HG03097 (cell line): ENCODE measurements at regions not wholly inside any gene's neighbourhood (a gene's known extent, or its start where the extent isn't known, plus 50 kb on each side); places are given as distances from the start of the nearest gene placed in this dataset.

Experiments used
- ATAC-seq: cut with Tn5 transposase; IDR thresholded peaks from one replicate; pipeline ENCODE4 v1.9.1; 2021; ENCODE audit not compliant: unreplicated experiment, low FRiP score

DNA sequence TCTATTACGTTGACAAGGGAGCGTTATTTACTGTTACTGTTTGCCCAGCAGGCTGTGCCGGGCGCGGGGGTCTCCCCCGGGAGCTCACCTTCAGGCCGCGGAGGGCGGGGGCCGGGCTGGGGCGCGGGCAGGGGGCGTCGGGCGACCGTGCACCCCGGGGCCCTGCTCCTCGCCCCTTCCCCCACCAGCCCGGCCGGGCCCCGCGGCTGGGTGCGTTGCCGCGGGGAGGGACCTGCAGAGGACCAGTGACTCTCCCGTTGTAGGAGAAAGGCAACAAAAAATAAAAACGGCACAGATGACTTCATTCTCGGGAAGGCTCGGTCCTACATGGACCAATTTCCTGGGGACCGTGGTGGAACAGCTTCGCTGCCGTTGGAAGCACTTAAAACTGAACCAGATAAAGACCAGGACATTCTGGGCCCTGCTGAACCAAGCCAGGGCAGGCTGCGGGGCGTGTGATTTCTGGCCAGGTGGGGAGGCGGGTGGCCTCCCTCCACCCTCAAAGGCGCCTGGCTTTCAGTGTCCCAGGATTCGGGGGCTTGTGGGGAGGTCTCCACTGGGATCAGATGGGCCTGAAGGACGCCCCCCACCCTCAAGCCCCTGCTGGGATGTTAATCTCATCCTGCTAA is 57.4 kb downstream of the IGLL1 start:
- no peak for ATAC-seq

DNA sequence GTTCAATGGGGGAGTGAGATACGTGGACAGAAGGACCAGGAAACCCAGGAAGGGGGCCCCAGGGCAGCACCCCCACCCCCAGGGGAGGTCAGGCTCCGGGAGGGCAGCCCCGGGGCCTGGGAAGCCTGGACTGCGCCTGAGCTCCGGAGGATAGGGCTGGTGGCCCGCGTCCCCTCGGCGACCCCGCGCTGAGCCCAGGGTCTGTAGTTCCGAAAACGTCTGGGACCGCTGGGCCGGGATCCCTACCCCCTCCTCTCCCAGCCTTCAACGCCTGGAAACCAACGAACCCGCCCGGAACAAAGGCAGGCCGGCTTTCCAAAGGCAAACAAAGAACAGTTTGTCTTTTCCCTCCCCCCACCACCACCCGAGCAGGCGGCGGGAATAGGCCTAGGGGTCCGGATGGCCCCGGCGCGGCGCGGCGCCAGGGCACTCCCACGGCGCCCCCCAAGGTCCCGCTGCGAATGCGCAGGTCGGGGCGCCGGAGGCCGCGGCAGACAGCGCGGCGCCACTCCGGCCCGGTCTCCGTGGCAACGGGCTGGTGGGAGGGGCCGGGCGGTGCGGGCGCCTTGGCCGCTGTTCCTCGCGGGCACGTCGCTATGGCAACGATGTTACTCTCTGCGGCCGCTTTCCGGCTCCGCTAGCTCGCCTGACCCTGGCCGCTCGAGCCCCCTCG is 58.5 kb downstream of the IGLL1 start:
- no peak for ATAC-seq

- no peak for ATAC-seq
Observed at GRCh38 chr22:23520863-23521440, 59.1 kb downstream of the IGLL1 start.

DNA sequence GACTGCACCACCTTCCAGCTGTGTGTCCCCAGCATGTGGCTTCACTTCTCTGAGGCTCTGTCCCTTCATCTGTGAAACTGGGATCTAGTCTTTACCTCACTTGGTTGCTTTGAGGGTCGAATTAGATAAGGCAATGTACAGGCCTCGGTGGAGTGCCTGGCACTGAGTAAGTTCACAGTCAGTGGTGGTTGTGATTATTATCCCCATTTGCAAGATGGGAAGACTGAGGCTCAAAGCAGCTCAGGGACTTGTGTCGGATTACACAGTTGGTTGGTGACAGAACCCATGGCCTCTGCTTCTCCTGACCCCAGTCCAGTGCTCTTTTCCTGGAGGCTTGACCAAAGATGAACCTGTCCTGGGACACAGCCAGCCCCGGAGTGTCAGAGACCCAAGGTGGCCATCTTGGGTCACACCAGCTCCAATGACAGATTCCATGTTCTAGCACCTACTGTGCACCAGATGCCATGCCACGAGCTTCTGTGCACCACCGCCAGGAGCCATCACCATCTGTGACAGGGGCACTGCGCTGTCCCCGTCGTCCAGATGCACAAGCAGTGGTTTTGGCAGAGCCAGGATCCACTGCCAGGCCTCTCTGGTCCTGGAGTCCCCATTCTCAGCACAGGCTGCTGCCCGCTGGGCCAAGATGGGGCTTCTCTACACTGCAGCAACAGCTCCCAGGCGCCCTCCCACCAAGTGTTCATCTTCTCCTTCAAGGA is 60.5 kb downstream of the IGLL1 start:
- no peak for ATAC-seq

- ATAC-seq: no peak
Observed at GRCh38 chr22:23518376-23519187, 61.5 kb downstream of the IGLL1 start.

GRCh38 chr22:23517804-23518375 is 62.2 kb downstream of the IGLL1 start:
- ATAC-seq: no peak

DNA sequence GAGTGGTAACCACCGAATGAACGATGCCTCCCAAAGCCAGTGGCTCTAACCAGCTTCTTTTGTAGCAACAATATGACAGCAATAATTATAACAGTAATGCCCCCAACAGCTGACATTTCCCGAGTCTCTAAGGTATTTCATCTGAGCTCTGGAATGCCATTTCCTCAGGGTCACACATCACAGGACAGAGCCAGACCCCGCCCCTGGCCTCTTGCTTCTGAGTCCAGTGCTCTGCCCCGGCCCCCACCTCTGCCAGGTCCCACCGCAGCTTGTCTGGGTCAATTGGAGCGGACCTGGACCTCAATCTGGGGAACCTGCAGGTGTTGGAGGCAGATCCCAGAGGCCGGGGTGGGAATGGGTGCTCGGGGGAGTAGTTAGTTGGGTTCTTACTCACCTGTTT is 63.8 kb downstream of the IGLL1 start:
- no peak for ATAC-seq

- ATAC-seq: no peak
Observed at GRCh38 chr22:23514322-23515038, 65.6 kb downstream of the IGLL1 start.

DNA sequence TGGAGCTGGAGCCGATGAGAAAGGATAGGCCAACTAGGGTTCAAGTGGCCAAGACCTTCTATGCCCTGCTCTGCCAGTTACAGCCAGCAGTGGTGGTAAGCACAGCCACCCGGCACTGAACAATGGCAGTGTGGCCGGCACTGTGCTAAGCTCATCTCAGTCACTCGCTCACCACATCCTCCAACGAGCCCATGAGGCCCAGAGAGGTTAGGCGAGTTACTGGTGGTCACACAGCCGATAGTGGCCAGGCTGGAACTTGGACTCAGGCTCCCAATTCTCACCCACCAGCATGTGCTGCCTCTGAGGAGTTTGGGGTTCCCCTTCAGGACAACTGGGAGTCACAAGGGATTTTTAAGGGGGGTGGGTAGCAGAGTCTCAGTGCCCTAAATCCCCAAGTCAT is 66.4 kb downstream of the IGLL1 start:
- ATAC-seq: no peak

DNA sequence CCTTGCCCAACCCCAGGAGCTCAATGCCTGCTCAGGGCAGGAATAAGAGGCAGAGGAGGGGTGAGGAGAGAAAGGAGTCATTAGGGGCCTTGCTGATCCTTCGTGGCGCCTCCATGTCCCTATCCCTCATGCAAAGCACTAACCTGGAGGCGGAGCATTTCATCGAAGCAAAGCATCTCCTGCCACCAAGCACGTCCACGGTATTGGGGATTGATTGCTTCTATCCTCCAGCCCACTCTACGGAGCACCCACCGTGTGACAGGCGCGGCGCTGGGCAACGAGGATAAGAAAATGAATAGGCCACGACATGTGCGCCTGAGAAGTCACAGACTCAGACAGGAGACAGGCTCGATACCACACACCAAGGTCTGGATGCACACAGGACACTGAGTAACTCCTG is 67.0 kb downstream of the IGLL1 start:
- ATAC-seq: no peak

DNA sequence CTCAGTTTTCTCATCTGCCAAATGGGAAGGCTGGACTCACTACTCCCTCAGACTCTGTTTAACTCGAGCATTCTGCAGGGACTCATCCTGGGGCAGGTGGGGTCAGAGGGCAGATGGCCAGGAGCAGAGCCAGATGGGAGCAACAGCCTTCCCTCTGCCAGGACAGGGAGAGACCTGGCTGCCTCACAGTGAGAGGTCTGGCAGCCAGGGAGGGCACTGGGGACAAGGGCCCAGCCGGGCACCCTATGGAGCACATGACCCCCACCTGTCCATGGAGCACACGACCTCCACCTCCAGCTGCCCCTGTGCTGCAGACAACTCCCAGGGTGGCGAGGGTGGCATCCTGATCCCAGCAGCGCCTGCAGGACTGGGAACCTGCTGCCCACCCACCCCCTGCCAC is 67.4 kb downstream of the IGLL1 start:
- ATAC-seq: no peak

GRCh38 chr22:23512348-23512705 is 67.8 kb downstream of the IGLL1 start:
- no peak for ATAC-seq

DNA sequence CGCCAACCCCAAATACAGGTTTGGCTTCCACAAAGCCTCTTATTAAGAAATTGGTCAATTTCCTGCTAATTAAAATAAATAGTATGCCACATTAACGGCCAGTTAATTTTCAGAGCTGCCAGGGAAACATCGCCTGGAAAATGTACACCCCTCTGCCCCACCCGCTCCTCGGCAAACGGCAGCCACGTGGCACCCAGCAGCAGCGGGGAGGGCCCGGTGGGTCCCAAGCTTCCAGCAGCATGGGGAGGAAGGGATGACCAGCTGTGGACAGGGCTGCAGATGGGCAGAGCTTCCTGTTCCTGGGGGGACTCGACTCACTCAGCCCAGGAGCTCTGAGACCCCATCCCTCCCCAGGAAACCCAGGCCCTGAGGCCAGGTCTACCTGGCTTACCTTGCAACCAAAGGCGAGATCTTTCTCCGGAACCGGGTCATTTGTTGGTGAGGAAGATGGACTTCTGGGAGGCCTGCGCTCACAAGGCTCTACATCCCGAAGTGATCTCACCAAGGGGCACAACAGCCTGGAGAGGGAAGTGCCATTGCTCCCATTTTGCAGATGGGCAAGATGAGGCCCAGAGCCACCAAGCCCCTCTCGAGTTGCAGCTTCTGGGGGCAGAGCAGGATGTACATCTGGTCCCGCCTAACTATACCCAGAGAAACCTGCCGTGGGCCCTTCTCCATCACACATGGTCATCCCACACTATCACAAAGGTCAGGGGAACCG is 68.3 kb downstream of the IGLL1 start:
- no peak for ATAC-seq

- ATAC-seq: no peak
Observed at GRCh38 chr22:23509571-23510302, 70.4 kb downstream of the IGLL1 start.

- no peak for ATAC-seq
Observed at GRCh38 chr22:23504516-23504915, 75.6 kb downstream of the IGLL1 start.

- no peak for ATAC-seq
Observed at GRCh38 chr22:23503736-23504440, 76.2 kb downstream of the IGLL1 start.

GRCh38 chr22:23503142-23503541 is 76.9 kb downstream of the IGLL1 start:
- ATAC-seq: no peak

DNA sequence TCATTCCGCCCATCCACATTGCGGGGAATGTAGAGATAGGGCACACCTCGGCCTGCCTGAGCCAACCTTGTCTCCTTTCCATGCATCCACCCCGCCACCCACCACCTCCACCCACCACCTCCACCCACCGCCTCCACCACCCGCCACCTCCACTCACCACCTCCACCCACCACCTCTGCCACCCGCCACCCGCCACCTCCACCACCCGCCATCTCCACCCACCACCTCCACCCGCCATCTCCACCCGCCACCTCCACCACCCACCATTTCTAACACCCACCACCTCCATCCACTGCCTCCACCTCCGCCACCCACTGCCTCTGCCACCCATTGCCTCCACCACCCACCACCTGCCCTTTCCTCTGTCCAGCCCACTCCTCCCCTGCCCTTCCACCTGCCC is 78.4 kb downstream of the IGLL1 start:
- ATAC-seq: no peak
